NCI-H345 (cell line): ENCODE measurements at regions not wholly inside any gene's neighbourhood (a gene's known extent, or its start where the extent isn't known, plus 50 kb on each side); places are given as distances from the start of the nearest gene placed in this dataset.
"Not testable (repeated sequence)": the region's sequence is repeated elsewhere in the genome, so short reads cannot be mapped to it uniquely, and the experiment has no call there.

Source experiments
- DNase-seq: peaks from one replicate; lab custom pipeline; 2025; lab: John Stamatoyannopoulos, UW

GRCh38 chr3:96324087-96324486, 490.3 kb upstream of the EPHA6 start:
- no peak for DNase-seq

- DNase-seq = no peak
Observed at GRCh38 chr3:96330795-96331194, 483.6 kb upstream of the EPHA6 start.

GRCh38 chr3:96331341-96331740, 483.1 kb upstream of the EPHA6 start:
- DNase-seq = no peak

GRCh38 chr3:96334779-96335178, 479.6 kb upstream of the EPHA6 start:
- no peak for DNase-seq

GRCh38 chr3:96347289-96347688, 467.1 kb upstream of the EPHA6 start:
- no peak for DNase-seq

- not testable (repeated sequence) for DNase-seq
Observed at GRCh38 chr3:96351598-96351997, 462.8 kb upstream of the EPHA6 start.

GRCh38 chr3:96354106-96354505, 460.3 kb upstream of the EPHA6 start:
- DNase-seq = no peak

GRCh38 chr3:96354742-96355141, 459.7 kb upstream of the EPHA6 start:
- no peak for DNase-seq

GRCh38 chr3:96361241-96361640, 453.2 kb upstream of the EPHA6 start:
- no peak for DNase-seq

GRCh38 chr3:96370637-96371036, 443.8 kb upstream of the EPHA6 start:
- no peak for DNase-seq

GRCh38 chr3:96410006-96410730, 404.2 kb upstream of the EPHA6 start:
- DNase-seq = no peak

- no peak for DNase-seq
Observed at GRCh38 chr3:96416549-96417255, 397.7 kb upstream of the EPHA6 start.

GRCh38 chr3:96428097-96428496, 386.3 kb upstream of the EPHA6 start:
- no peak for DNase-seq

GRCh38 chr3:96430079-96430478, 384.3 kb upstream of the EPHA6 start:
- no peak for DNase-seq

GRCh38 chr3:96434651-96435050, 379.7 kb upstream of the EPHA6 start:
- no peak for DNase-seq

- no peak for DNase-seq
Observed at GRCh38 chr3:96449346-96449745, 365.0 kb upstream of the EPHA6 start.

- DNase-seq = peak; percentile 51
Observed at GRCh38 chr3:96449803-96450202, 364.6 kb upstream of the EPHA6 start.

GRCh38 chr3:96450699-96451098, 363.7 kb upstream of the EPHA6 start:
- no peak for DNase-seq

GRCh38 chr3:96465521-96465920, 348.9 kb upstream of the EPHA6 start:
- no peak for DNase-seq

- no peak for DNase-seq
Observed at GRCh38 chr3:96466441-96466840, 348.0 kb upstream of the EPHA6 start.

GRCh38 chr3:96467639-96468038, 346.8 kb upstream of the EPHA6 start:
- DNase-seq = no peak

GRCh38 chr3:96478496-96478895, 335.9 kb upstream of the EPHA6 start:
- no peak for DNase-seq

GRCh38 chr3:96480881-96481280, 333.5 kb upstream of the EPHA6 start:
- no peak for DNase-seq

- not testable (repeated sequence) for DNase-seq
Observed at GRCh38 chr3:96483191-96483590, 331.2 kb upstream of the EPHA6 start.
